ENCODE measurements at regions not wholly inside any gene's neighbourhood (a gene's known extent, or its start where the extent isn't known, plus 50 kb on each side); places are given as distances from the start of the nearest gene placed in this dataset.

GRCh38 chr9:109935406-109936087, 155.5 kb downstream of the PALM2AKAP2 start:
- Mint-ChIP-seq H3K36me3 (ENCODE audit: low read depth) (peaks cover 17% of the 10 kb centered on the region), H3K4me3 (no peak overlapping the region), H3K4me1 (ENCODE audit: low read depth) (peaks cover 33% of the 10 kb centered on the region), H3K9me3 (peaks cover 3% of the 10 kb centered on the region), H3K27me3 (ENCODE audit: low read depth) (no peaks in the 10 kb centered on the region), H3K27ac (peak overlapping the region; percentile 43)

GRCh38 chr9:109937861-109938453, 158.0 kb downstream of the PALM2AKAP2 start:
- H3K27ac Mint-ChIP-seq, result peak overlapping the region; percentile 3
- no peaks in the 10 kb centered on the region for H3K27me3 Mint-ChIP-seq (ENCODE audit: low read depth)
- no peak overlapping the region for H3K4me3 Mint-ChIP-seq
- peaks cover 21% of the 10 kb centered on the region for H3K36me3 Mint-ChIP-seq (ENCODE audit: low read depth)
- peaks cover 11% of the 10 kb centered on the region for H3K9me3 Mint-ChIP-seq
- H3K4me1 Mint-ChIP-seq (ENCODE audit: low read depth), result peaks cover 32% of the 10 kb centered on the region

- H3K27me3 Mint-ChIP-seq (ENCODE audit: low read depth), result no peaks in the 10 kb centered on the region
- peaks cover 18% of the 10 kb centered on the region for H3K36me3 Mint-ChIP-seq (ENCODE audit: low read depth)
- peaks cover 24% of the 10 kb centered on the region for H3K4me1 Mint-ChIP-seq (ENCODE audit: low read depth)
- H3K27ac Mint-ChIP-seq, result no peak overlapping the region
- no peak overlapping the region for H3K4me3 Mint-ChIP-seq
- H3K9me3 Mint-ChIP-seq, result peaks cover 11% of the 10 kb centered on the region
Measured at GRCh38 chr9:109939698-109940342, 159.8 kb downstream of the PALM2AKAP2 start.

GRCh38 chr9:109940561-109940960, 160.6 kb downstream of the PALM2AKAP2 start:
- peaks cover 16% of the 10 kb centered on the region for H3K36me3 Mint-ChIP-seq (ENCODE audit: low read depth)
- no peak overlapping the region for H3K4me3 Mint-ChIP-seq
- peaks cover 11% of the 10 kb centered on the region for H3K9me3 Mint-ChIP-seq
- H3K4me1 Mint-ChIP-seq (ENCODE audit: low read depth), result peaks cover 16% of the 10 kb centered on the region
- no peak overlapping the region for H3K27ac Mint-ChIP-seq
- H3K27me3 Mint-ChIP-seq (ENCODE audit: low read depth), result peaks cover 5% of the 10 kb centered on the region

- H3K36me3 Mint-ChIP-seq (ENCODE audit: low read depth), result peaks cover 12% of the 10 kb centered on the region
- H3K27me3 Mint-ChIP-seq (ENCODE audit: low read depth), result peaks cover 5% of the 10 kb centered on the region
- H3K27ac Mint-ChIP-seq, result no peak overlapping the region
- peaks cover 12% of the 10 kb centered on the region for H3K4me1 Mint-ChIP-seq (ENCODE audit: low read depth)
- H3K4me3 Mint-ChIP-seq, result no peak overlapping the region
- H3K9me3 Mint-ChIP-seq, result peaks cover 9% of the 10 kb centered on the region
Measured at GRCh38 chr9:109941771-109942170, 161.8 kb downstream of the PALM2AKAP2 start.

GRCh38 chr9:109945573-109945972, 165.6 kb downstream of the PALM2AKAP2 start:
- peaks cover 7% of the 10 kb centered on the region for H3K9me3 Mint-ChIP-seq
- H3K27me3 Mint-ChIP-seq (ENCODE audit: low read depth), result peaks cover 5% of the 10 kb centered on the region

GRCh38 chr9:109948453-109948852, 168.5 kb downstream of the PALM2AKAP2 start:
- Mint-ChIP-seq H3K4me1 (ENCODE audit: low read depth) (peaks cover 31% of the 10 kb centered on the region), H3K27ac (no peak overlapping the region), H3K27me3 (ENCODE audit: low read depth) (peaks cover 5% of the 10 kb centered on the region), H3K9me3 (no peaks in the 10 kb centered on the region), H3K36me3 (ENCODE audit: low read depth) (peaks cover 8% of the 10 kb centered on the region), H3K4me3 (no peak overlapping the region)

More at GRCh38 chr9:109945573-109945972, 165.6 kb downstream of the PALM2AKAP2 start:
- Mint-ChIP-seq H3K27ac (no peak overlapping the region), H3K36me3 (ENCODE audit: low read depth) (peaks cover 12% of the 10 kb centered on the region), H3K4me3 (no peak overlapping the region), H3K4me1 (ENCODE audit: low read depth) (peaks cover 8% of the 10 kb centered on the region)

GRCh38 chr9:109950710-109951443, 170.9 kb downstream of the PALM2AKAP2 start:
- peaks cover 29% of the 10 kb centered on the region for H3K4me1 Mint-ChIP-seq (ENCODE audit: low read depth)
- peak overlapping the region; percentile 63 for H3K4me3 Mint-ChIP-seq
- peaks cover 5% of the 10 kb centered on the region for H3K36me3 Mint-ChIP-seq (ENCODE audit: low read depth)
- no peaks in the 10 kb centered on the region for H3K27me3 Mint-ChIP-seq (ENCODE audit: low read depth)
- peak overlapping the region; percentile 87 for H3K27ac Mint-ChIP-seq
- no peaks in the 10 kb centered on the region for H3K9me3 Mint-ChIP-seq

GRCh38 chr9:109953300-109953699, 173.3 kb downstream of the PALM2AKAP2 start:
- no peak overlapping the region for H3K4me3 Mint-ChIP-seq
- H3K27ac Mint-ChIP-seq, result no peak overlapping the region
- H3K9me3 Mint-ChIP-seq, result no peaks in the 10 kb centered on the region
- peaks cover 37% of the 10 kb centered on the region for H3K4me1 Mint-ChIP-seq (ENCODE audit: low read depth)
- no peaks in the 10 kb centered on the region for H3K27me3 Mint-ChIP-seq (ENCODE audit: low read depth)
- peaks cover 5% of the 10 kb centered on the region for H3K36me3 Mint-ChIP-seq (ENCODE audit: low read depth)

- Mint-ChIP-seq H3K4me3 (no peak overlapping the region), H3K9me3 (no peaks in the 10 kb centered on the region), H3K4me1 (ENCODE audit: low read depth) (peaks cover 40% of the 10 kb centered on the region), H3K36me3 (ENCODE audit: low read depth) (peaks cover 5% of the 10 kb centered on the region), H3K27me3 (ENCODE audit: low read depth) (no peaks in the 10 kb centered on the region), H3K27ac (no peak overlapping the region)
Measured at GRCh38 chr9:109953813-109954497, 174.0 kb downstream of the PALM2AKAP2 start.

- Mint-ChIP-seq H3K36me3 (ENCODE audit: low read depth) (peaks cover 2% of the 10 kb centered on the region), H3K27ac (no peak overlapping the region), H3K4me1 (ENCODE audit: low read depth) (peaks cover 36% of the 10 kb centered on the region), H3K4me3 (no peak overlapping the region), H3K27me3 (ENCODE audit: low read depth) (no peaks in the 10 kb centered on the region), H3K9me3 (no peaks in the 10 kb centered on the region)
Measured at GRCh38 chr9:109956717-109957440, 176.9 kb downstream of the PALM2AKAP2 start.

- Mint-ChIP-seq H3K36me3 (ENCODE audit: low read depth) (peaks cover 6% of the 10 kb centered on the region), H3K27ac (no peak overlapping the region), H3K4me1 (ENCODE audit: low read depth) (peaks cover 41% of the 10 kb centered on the region), H3K9me3 (no peaks in the 10 kb centered on the region), H3K27me3 (ENCODE audit: low read depth) (no peaks in the 10 kb centered on the region), H3K4me3 (no peak overlapping the region)
Measured at GRCh38 chr9:109959679-109960078, 179.7 kb downstream of the PALM2AKAP2 start.

- Mint-ChIP-seq H3K4me3 (no peak overlapping the region), H3K36me3 (ENCODE audit: low read depth) (peaks cover 9% of the 10 kb centered on the region), H3K4me1 (ENCODE audit: low read depth) (peaks cover 49% of the 10 kb centered on the region), H3K27ac (no peak overlapping the region), H3K9me3 (no peaks in the 10 kb centered on the region), H3K27me3 (ENCODE audit: low read depth) (peaks cover 13% of the 10 kb centered on the region)
Measured at GRCh38 chr9:109961626-109962025, 181.6 kb downstream of the PALM2AKAP2 start.

Data from T-helper 1 cell treated with Interleukin-12 subunit alpha and Interleukin-12 subunit beta and Interleukin-4 antibody, amounts not matched to agents 30 μg/mL and 1 μg/mL, for 36 hours (primary cell).